HEK293 (cell line): ENCODE measurements at regions not wholly inside any gene's neighbourhood (a gene's known extent, or its start where the extent isn't known, plus 50 kb on each side); places are given as distances from the start of the nearest gene placed in this dataset.

Experiments used
- FEZF1 ChIP-seq: fragments of 450-650 bp; formaldehyde crosslinking; IDR thresholded peaks from 2 replicates; pipeline ENCODE4 v1.5.1; 2016; ENCODE audit warnings: missing biosample characterization, missing genetic modification characterization
- KLF1 ChIP-seq: fragments of 450-650 bp; formaldehyde crosslinking; IDR thresholded peaks from 2 replicates; pipeline ENCODE4 v1.5.1; 2016; ENCODE audit warnings: missing biosample characterization, missing genetic modification characterization
- KLF9 ChIP-seq: fragments of 450-650 bp; formaldehyde crosslinking; IDR thresholded peaks from 2 replicates; pipeline ENCODE4 v1.5.1; 2016; ENCODE audit warnings: missing biosample characterization, missing genetic modification characterization, low read depth
- ZNF174 ChIP-seq: fragments of 450-650 bp; formaldehyde crosslinking; IDR thresholded peaks from 2 replicates; pipeline ENCODE4 v1.5.0; 2017; ENCODE audit warnings: missing biosample characterization, mild to moderate bottlenecking, missing genetic modification characterization
- ZNF274 ChIP-seq, 2 experiments: fragments of 200-500 bp in 1 of 2; fragments of 450-650 bp in 1 of 2; sonication (Bioruptor generic) in 1 of 2; formaldehyde crosslinking in 1 of 2; IDR thresholded peaks; 2 replicates each; pipeline versions ENCODE4 v1.5.1 to v1.6.1; 2014 to 2016; ENCODE audit warnings: borderline replicate concordance in 1 of 2, inconsistent platforms in 1 of 2, low read length in 1 of 2, missing biosample characterization in 1 of 2, missing genetic modification characterization in 1 of 2
- ZNF558 ChIP-seq: fragments of 450-650 bp; formaldehyde crosslinking; IDR thresholded peaks from 2 replicates; pipeline ENCODE4 v1.5.1; 2016; ENCODE audit warnings: missing biosample characterization, missing genetic modification characterization
- ZSCAN18 ChIP-seq: fragments of 450-650 bp; formaldehyde crosslinking; IDR thresholded peaks from 2 replicates; pipeline ENCODE4 v1.5.1; 2016; ENCODE audit warnings: missing biosample characterization, missing genetic modification characterization
- TF ChIP-seq, protein P1 (sequence below): fragments of 450-650 bp; formaldehyde crosslinking; IDR thresholded peaks from 2 replicates; pipeline ENCODE4 v1.5.1; 2016; ENCODE audit warnings: missing biosample characterization, missing genetic modification characterization

- TF ChIP-seq, protein P1, sequence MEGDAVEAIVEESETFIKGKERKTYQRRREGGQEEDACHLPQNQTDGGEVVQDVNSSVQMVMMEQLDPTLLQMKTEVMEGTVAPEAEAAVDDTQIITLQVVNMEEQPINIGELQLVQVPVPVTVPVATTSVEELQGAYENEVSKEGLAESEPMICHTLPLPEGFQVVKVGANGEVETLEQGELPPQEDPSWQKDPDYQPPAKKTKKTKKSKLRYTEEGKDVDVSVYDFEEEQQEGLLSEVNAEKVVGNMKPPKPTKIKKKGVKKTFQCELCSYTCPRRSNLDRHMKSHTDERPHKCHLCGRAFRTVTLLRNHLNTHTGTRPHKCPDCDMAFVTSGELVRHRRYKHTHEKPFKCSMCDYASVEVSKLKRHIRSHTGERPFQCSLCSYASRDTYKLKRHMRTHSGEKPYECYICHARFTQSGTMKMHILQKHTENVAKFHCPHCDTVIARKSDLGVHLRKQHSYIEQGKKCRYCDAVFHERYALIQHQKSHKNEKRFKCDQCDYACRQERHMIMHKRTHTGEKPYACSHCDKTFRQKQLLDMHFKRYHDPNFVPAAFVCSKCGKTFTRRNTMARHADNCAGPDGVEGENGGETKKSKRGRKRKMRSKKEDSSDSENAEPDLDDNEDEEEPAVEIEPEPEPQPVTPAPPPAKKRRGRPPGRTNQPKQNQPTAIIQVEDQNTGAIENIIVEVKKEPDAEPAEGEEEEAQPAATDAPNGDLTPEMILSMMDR (tag by site-specific recombination) = no peak
- TF ChIP-seq FEZF1 (no peak), ZNF174 (tag by site-specific recombination) (no peak), KLF1 (tag by site-specific recombination) (no peak), ZNF558 (tag by site-specific recombination) (no peak), KLF9 (tag by site-specific recombination) (no peak), ZNF274 (IDR thresholded peaks at IDR 0.05; ENCODE audit: low read length) (no peak), ZNF274 (tag by site-specific recombination; IDR thresholded peaks at IDR 0.05; ENCODE audit: borderline replicate concordance) (no peak), ZSCAN18 (tag by site-specific recombination) (no peak)
Measured at GRCh38 chr12:31783556-31783955, 54.7 kb upstream of the AMN1 start.
